Kidney tubule cell (primary cell): ENCODE measurements at regions not wholly inside any gene's neighbourhood (a gene's known extent, or its start where the extent isn't known, plus 50 kb on each side); places are given as distances from the start of the nearest gene placed in this dataset.
A peak's percentile ranks its signal among the peaks of the same experiment; 100 is the strongest.

Experiments used
- DNase-seq: peaks from one replicate; pipeline ENCODE4 v3.0.0-alpha.2; 2018; ENCODE audit warnings: low spot score

- DNase-seq, result no peak
These were observed 587.8 kb upstream of the PCDH20 start for GRCh38 chr13:62003452-62003851.

- no peak for DNase-seq
These were observed 578.5 kb upstream of the PCDH20 start for GRCh38 chr13:61994174-61994573.

- DNase-seq, result no peak
These were observed 574.3 kb upstream of the PCDH20 start for GRCh38 chr13:61989978-61990377.

GRCh38 chr13:61988810-61989209, 573.2 kb upstream of the PCDH20 start:
- DNase-seq, result no peak

DNA sequence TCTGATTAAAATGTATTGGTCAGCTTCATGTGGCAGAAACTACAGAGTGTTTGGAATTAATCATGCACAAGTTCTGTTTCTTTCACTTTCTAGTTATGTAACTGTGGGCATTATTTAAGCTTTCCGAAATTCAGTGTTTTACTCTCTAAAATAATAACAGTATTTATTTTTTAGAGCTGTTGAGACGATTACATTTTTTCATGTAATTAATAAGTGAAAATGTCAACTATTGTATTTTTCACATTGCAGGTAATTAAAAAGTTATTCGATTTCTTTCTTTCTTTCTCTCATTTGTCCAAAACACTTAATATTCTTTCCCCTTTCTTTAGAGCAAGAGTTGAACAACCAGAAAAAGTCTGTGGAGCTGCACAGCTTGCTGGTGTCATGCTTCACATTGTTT, 559.4 kb upstream of the PCDH20 start:
- no peak for DNase-seq

- DNase-seq, result no peak
These were observed 550.1 kb upstream of the PCDH20 start for GRCh38 chr13:61965756-61966155.

DNA sequence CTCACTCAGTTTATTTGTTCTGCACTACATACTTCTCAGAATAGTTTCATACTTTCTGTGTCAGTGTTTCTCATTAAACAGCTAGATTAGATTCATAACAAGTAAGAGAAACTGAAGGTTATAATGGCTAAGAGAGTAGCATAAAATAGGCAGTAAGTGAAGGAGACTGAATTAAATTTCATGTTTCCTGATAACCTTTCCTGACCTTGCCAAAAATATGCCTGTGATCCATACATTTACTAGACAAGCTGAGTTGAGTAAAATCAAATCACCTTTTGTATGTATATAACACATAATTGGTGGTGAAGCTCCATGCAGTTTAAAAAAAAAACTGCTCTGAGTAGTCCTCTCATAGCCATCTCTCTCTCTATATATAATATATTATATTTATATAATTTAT, 545.3 kb upstream of the PCDH20 start:
- DNase-seq, result no peak

DNA sequence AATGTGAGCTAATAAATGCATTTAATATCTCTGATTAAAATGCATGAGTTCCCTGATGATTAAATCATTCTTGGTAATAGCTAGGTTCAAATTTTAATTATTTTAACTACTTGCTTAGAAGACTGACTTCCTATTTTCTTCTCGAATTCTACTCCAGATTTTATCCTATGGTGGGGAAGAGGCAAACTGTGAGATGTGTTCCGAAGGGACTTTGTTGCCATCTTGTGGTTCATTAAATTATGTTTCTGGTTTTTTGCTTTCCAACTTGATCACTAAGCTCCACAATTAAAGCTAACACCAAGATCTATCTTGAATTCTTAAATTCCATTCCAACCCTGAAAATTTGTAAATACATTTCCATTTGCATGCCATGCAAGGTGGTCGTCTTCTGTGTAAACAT, 538.4 kb upstream of the PCDH20 start:
- peak; percentile 31 for DNase-seq

GRCh38 chr13:61950828-61951227, 535.2 kb upstream of the PCDH20 start:
- DNase-seq, result no peak

DNA sequence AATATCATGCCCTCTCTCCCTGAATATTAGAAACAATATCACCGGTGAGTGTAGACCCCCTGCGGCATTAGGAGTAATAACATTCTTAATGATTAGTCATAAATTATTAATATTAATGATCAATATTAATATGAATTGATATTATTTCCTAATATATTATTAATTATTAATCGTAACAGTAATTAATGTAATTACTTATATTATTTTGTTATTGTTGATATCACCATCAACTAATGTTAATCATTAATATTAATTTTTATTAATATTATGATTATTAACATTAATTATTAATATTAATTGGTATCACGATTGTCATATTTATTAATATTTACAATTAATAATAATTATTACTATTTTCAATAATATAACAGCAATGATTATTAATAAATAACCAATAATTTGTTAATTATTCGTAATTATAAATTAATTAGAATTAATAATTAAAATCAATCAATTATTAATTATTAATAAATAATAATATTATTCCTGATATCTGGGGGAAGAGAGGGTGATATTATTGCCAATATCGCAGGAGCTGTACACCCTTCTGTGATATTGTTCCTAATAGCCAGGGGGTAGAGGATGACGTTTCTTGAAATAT, 528.8 kb upstream of the PCDH20 start:
- no peak for DNase-seq

- DNase-seq, result no peak
These were observed 520.1 kb upstream of the PCDH20 start for GRCh38 chr13:61935710-61936109.

GRCh38 chr13:61927648-61928047, 512.0 kb upstream of the PCDH20 start:
- DNase-seq, result no peak

GRCh38 chr13:61918841-61919240, 503.2 kb upstream of the PCDH20 start:
- DNase-seq, result no peak

- DNase-seq, result no peak
These were observed 500.8 kb upstream of the PCDH20 start for GRCh38 chr13:61916483-61916882.

GRCh38 chr13:61913183-61913582, 497.5 kb upstream of the PCDH20 start:
- peak; percentile 65 for DNase-seq

DNA sequence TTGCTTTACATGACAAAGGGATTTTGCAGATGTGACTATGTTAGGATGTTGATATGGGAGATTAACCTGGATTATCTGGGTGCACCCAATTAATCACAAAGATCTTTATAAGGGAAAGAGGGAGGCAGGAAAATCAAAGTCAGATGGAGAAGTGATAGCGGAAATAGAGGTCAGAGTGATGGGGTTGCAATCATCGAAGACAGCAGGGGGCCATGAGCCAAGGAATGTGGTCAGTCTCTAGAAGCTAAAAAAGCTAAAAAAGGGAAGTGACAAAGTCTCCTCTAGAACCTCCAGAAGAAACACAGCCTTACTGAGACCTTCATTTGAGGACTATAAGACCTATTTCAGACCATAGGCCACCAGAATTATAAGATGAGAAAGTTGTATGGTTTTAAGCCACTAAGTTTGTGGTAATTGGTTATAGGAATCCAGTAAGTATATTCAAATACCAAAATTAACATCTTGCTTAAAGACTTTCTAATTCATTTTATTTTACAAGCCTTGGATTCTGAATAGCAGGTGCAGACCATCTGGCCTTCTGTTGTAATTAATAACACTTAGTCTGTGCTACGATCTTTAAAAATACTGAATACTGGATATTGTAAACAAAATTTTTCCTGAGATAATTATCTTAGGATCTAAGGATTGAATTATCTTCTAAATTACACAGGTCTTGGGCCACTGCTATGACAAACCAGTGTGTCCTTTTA, 493.4 kb upstream of the PCDH20 start:
- DNase-seq, result no peak

- DNase-seq, result no peak
These were observed 489.4 kb upstream of the PCDH20 start for GRCh38 chr13:61905054-61905453.

DNA sequence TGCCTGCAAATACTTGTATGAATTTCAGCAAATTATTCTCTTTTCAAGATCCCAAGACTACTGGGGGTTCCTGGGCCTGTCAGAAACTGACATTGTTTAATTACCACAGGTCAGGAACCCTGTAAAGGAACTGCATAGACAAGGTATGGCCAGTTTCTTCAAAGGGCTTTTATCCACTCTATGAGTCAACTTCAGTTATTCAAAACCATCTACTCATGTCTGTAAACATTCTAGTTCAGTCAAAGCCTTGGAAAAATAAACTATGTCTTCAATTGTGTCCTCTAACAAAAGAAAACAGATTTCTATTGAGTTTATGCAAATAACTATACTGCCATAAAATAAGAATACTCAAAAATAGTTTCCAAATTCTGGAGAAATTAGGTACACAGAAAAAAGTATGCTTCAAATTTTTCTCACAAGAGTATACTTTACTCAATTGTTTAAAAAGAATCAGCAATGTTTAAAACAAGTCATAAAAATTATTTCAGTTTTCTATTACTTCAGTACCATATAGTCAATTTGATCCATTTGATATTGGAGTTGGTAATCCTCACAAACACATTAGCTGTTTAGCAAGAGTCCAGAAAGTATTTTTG, 486.4 kb upstream of the PCDH20 start:
- DNase-seq, result no peak

GRCh38 chr13:61900033-61900432, 484.4 kb upstream of the PCDH20 start:
- no peak for DNase-seq

DNA sequence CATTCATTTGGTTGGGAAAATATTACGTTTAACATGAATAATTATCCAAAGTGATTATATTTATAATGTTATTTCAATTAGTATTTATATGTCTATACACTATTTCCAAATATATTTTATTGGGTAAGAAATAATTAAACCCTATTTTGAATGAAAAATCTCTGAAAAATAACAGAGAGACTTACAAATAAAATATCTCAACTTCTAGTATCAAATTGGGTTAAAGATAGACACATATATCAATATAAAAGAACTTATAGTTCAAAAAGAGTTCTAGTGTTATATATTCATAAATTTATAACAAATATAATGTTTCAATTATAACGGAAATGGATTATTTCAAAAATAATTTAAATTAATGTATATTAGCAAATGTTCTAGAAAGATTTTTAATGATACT, 482.6 kb upstream of the PCDH20 start:
- no peak for DNase-seq

GRCh38 chr13:61891401-61891800, 475.8 kb upstream of the PCDH20 start:
- DNase-seq, result no peak

DNA sequence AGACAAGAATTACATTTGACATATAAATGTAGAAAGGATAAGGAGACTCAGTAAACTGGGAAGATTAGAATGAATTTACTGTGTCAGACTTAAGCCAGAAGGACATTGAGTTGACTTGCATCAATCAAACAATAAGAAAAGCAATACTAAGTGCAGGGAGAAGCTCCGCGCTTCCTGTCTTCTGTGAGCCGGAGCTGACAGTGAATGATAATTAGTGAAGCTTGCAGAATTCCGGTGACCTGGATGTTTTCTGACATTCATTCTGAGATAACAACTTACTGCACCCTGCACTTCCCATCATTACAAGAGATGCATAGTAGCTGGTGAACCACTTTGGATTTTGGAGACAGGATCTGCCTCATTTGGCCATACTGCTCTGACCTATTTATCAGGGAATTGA, 469.2 kb upstream of the PCDH20 start:
- DNase-seq, result no peak

DNA sequence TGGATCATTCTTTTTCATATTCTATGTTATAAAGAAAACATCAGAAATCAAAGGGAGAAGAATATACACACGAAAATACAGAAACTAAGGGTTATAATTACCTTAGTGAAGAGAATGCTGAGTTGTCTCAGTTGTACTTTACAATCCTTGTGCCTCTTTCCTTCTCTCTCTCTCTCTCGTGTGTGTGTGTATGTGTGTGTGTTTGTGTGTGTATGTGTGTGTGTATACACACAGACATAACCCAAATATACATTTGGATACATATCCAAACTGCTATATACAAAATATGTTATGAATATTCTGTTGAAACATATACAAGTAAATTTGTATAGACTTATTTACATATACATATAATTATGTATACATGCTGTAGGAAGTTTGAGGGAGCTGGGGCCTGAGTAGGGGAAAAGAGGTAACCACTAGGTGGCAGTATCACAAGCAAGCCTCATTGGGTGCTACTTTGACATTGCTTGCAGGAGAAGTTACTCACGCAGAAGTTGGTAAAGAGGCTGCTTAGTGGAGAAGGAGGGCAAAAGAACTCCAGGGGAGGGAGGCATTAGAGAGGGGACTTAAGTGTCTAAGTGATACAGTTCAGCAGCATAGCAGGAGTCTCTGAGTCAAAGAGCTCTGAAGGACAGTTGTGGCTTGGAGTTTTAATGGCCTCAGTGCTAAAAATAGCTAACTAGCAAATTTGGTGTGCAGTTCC, 465.1 kb upstream of the PCDH20 start:
- peak; percentile 53 for DNase-seq
